Neural cell (in vitro differentiated cells): ENCODE measurements at regions not wholly inside any gene's neighbourhood (a gene's known extent, or its start where the extent isn't known, plus 50 kb on each side); places are given as distances from the start of the nearest gene placed in this dataset.

ENCODE experiments used
- EP300 ChIP-seq: fragments of 450-650 bp; conservative IDR thresholded peaks from 2 replicates; pipeline ENCODE4 v1.6.1; 2014; ENCODE audit warnings: antibody characterized with exemption, mild to moderate bottlenecking, moderate library complexity; ENCODE audit not compliant: poor library complexity, severe bottlenecking
- EZH2 ChIP-seq: fragments of 200-600, 300-800 bp; shearing (Covaris generic), sonication (generic); IDR thresholded peaks from 2 replicates; pipeline ENCODE4 v1.6.1; 2014; ENCODE audit warnings: antibody characterized with exemption, low read length, borderline replicate concordance, mild to moderate bottlenecking; ENCODE audit not compliant: insufficient read depth, poor library complexity, severe bottlenecking
- MXI1 ChIP-seq: fragments of 450-650 bp; conservative IDR thresholded peaks from 2 replicates; pipeline ENCODE4 v1.6.1; 2014; ENCODE audit warnings: antibody characterized with exemption, mild to moderate bottlenecking; ENCODE audit not compliant: poor library complexity, severe bottlenecking
- POLR2AphosphoS5 ChIP-seq: IDR thresholded peaks from 2 replicates; pipeline ENCODE4 v1.6.1; 2012
- RAD21 ChIP-seq: fragments of 450-650 bp; conservative IDR thresholded peaks from 2 replicates; pipeline ENCODE4 v1.6.1; 2014; ENCODE audit warnings: antibody characterized with exemption, mild to moderate bottlenecking, moderate library complexity
- SMC3 ChIP-seq: fragments of 450-650 bp; conservative IDR thresholded peaks from 2 replicates; pipeline ENCODE4 v1.6.1; 2014; ENCODE audit warnings: antibody characterized with exemption, mild to moderate bottlenecking, moderate library complexity; ENCODE audit not compliant: poor library complexity
- TAF1 ChIP-seq: IDR thresholded peaks from 2 replicates; pipeline ENCODE4 v1.6.1; 2012; ENCODE audit warnings: low read depth
- TF ChIP-seq, protein P1 (sequence below): fragments of 450-650 bp; IDR thresholded peaks from 2 replicates; pipeline ENCODE4 v1.5.1; 2014; ENCODE audit warnings: antibody characterized with exemption, mild to moderate bottlenecking, moderate library complexity; ENCODE audit not compliant: poor library complexity, severe bottlenecking
- TF ChIP-seq, protein P2 (sequence below): IDR thresholded peaks from 2 replicates; pipeline ENCODE4 v1.6.1; 2012; ENCODE audit warnings: borderline replicate concordance

DNA sequence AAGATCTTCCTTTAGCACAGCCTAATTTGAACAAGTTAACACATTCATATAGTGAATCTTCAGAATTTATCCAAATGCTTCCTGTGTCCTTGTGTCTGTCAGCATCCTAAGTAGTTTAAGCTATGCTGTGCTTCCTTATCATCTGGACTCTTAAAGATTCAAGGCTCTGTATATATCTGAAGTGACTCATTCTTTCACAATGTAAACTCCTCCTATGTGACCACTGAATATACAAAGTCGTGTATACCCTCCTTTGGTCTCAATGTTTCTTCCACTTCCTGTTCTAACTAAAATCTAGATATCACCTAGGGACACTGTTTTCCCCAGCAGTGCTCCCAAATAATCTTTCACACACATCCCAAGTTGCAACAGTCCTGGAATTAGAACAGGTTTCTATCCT is 935.7 kb upstream of the NUDT12 start:
- TF ChIP-seq, protein P1, sequence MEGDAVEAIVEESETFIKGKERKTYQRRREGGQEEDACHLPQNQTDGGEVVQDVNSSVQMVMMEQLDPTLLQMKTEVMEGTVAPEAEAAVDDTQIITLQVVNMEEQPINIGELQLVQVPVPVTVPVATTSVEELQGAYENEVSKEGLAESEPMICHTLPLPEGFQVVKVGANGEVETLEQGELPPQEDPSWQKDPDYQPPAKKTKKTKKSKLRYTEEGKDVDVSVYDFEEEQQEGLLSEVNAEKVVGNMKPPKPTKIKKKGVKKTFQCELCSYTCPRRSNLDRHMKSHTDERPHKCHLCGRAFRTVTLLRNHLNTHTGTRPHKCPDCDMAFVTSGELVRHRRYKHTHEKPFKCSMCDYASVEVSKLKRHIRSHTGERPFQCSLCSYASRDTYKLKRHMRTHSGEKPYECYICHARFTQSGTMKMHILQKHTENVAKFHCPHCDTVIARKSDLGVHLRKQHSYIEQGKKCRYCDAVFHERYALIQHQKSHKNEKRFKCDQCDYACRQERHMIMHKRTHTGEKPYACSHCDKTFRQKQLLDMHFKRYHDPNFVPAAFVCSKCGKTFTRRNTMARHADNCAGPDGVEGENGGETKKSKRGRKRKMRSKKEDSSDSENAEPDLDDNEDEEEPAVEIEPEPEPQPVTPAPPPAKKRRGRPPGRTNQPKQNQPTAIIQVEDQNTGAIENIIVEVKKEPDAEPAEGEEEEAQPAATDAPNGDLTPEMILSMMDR = no peak
- TF ChIP-seq TAF1 = no peak
- TF ChIP-seq EZH2 = no peak
- no peak for TF ChIP-seq POLR2AphosphoS5
- TF ChIP-seq SMC3 = no peak
- no peak for TF ChIP-seq EP300
- no peak for TF ChIP-seq MXI1
- TF ChIP-seq RAD21 = no peak
- TF ChIP-seq, protein P2, sequence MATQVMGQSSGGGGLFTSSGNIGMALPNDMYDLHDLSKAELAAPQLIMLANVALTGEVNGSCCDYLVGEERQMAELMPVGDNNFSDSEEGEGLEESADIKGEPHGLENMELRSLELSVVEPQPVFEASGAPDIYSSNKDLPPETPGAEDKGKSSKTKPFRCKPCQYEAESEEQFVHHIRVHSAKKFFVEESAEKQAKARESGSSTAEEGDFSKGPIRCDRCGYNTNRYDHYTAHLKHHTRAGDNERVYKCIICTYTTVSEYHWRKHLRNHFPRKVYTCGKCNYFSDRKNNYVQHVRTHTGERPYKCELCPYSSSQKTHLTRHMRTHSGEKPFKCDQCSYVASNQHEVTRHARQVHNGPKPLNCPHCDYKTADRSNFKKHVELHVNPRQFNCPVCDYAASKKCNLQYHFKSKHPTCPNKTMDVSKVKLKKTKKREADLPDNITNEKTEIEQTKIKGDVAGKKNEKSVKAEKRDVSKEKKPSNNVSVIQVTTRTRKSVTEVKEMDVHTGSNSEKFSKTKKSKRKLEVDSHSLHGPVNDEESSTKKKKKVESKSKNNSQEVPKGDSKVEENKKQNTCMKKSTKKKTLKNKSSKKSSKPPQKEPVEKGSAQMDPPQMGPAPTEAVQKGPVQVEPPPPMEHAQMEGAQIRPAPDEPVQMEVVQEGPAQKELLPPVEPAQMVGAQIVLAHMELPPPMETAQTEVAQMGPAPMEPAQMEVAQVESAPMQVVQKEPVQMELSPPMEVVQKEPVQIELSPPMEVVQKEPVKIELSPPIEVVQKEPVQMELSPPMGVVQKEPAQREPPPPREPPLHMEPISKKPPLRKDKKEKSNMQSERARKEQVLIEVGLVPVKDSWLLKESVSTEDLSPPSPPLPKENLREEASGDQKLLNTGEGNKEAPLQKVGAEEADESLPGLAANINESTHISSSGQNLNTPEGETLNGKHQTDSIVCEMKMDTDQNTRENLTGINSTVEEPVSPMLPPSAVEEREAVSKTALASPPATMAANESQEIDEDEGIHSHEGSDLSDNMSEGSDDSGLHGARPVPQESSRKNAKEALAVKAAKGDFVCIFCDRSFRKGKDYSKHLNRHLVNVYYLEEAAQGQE = no peak
